DLD1 (cell line): ENCODE measurements at regions not wholly inside any gene's neighbourhood (a gene's known extent, or its start where the extent isn't known, plus 50 kb on each side); places are given as distances from the start of the nearest gene placed in this dataset.
"Not testable (repeated sequence)": the region's sequence is repeated elsewhere in the genome, so short reads cannot be mapped to it uniquely, and the experiment has no call there.

Source experiments
- in situ Hi-C: cut with HindIII; loops from 2 replicates; pipeline ENCODE4 v1.10.0; 2017; ENCODE audit warnings: low sequenced_read_pairs

DNA sequence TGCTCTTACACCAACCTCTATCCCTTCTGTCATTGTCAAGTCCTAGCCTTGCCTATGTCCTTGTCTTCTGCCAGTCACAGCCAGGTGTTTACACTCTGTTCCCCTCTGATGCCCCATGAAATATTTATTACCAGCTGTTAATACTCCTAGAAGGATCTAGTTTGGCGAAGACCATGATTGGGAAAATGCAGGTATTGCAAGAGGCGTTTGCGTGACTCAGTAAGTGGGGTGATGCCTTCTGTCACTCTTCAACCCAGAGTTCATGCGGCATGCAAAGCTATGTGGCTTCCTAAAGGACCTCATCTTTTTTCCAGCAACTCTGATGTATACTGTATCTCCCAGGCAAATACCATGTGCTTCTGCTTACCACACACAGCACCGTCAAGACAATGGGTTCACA is 81.8 kb upstream of the GJB6 start:
- in situ Hi-C loops, result no loop called here

DNA sequence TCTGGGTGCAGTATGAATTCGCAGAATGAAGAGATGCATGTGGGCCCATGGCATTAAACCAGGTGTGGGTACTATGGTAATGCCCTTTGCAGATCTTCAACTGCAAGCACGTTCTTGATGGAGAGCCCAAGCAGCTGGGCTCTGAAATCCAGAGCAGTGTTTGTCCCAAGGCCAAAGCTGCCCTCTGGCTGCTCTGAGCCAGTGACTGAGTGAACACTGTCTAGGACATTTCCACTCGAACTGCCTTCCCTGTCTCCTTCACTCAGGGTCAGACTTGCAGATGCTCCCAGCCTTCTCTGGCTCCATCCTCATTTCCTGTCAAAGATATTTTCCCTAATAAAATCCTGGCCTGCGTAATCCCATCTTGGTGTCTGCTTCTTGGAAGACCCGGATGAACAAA is 80.2 kb upstream of the GJB6 start:
- in situ Hi-C loops, result no loop called here

GRCh38 chr13:20311596-20311995 is 79.5 kb upstream of the GJB6 start:
- in situ Hi-C loops, result no loop called here

DNA sequence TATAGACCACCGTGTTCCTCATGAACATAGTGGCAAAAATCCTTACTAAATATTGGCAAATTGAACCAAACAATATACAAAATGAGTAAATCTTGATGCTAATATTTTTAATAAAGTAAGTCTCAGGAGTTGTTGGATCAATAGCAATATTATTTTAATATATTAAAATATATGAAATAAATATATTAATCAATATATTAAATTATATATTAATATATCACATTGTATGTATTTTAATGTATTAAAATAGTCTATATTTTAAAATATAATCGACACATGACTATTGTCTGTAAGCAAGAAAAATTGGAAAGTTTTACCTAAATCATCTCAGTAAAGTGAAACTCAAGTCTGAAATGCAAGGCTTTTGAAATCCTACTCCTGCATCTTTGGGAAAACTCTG is 78.9 kb upstream of the GJB6 start:
- in situ Hi-C loops, result no loop called here

DNA sequence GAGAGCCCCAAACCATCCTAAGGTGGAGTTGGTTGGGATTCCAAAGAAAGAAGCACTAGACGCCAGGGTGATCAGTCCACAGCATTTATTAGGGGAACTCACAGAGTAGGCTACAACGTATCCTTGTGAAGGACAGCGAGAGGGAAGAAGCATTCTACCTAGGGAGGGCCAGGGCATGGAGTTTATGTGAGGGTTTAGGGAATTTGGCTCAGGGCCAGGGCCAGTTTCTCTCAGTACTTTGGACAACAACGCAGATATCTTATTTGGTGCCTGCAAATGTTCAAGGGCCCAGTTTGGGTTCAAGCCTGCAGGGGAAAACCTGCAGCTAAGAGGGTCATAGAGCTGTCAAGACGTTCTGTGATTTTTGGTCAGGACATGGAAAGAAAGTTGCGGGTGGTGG is 73.9 kb upstream of the GJB6 start:
- in situ Hi-C loops, result no loop called here

GRCh38 chr13:20305587-20305986 is 73.5 kb upstream of the GJB6 start:
- in situ Hi-C loops, result no loop called here

GRCh38 chr13:20304061-20304460 is 71.9 kb upstream of the GJB6 start:
- in situ Hi-C loops, result not testable (repeated sequence)

GRCh38 chr13:20303636-20304035 is 71.5 kb upstream of the GJB6 start:
- in situ Hi-C loops, result no loop called here

GRCh38 chr13:20301403-20302071 is 69.4 kb upstream of the GJB6 start:
- in situ Hi-C loops, result no loop called here

DNA sequence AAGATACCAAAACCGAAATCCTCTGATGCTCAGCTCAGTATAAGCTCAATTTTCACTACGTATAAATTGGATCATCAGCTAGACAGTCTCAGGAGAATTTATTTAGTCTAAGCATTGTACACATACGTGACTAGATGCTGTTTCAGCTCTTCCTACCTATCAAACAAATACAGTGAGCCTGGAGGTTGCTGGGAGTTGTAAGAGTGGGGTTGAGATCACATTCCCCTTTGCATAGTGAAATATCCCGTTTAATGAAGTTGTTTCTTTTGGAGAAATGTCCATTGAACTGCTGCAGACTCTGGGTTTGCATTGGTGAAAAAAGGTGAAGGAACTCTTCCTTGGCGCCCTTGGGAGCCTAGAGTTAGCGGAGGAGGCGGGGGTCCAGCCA is 68.9 kb upstream of the GJB6 start:
- in situ Hi-C loops, result no loop called here

GRCh38 chr13:20297181-20297580 is 65.1 kb upstream of the GJB6 start:
- in situ Hi-C loops, result no loop called here

- in situ Hi-C loops, result no loop called here
Observed at GRCh38 chr13:20295956-20296355, 63.8 kb upstream of the GJB6 start.

DNA sequence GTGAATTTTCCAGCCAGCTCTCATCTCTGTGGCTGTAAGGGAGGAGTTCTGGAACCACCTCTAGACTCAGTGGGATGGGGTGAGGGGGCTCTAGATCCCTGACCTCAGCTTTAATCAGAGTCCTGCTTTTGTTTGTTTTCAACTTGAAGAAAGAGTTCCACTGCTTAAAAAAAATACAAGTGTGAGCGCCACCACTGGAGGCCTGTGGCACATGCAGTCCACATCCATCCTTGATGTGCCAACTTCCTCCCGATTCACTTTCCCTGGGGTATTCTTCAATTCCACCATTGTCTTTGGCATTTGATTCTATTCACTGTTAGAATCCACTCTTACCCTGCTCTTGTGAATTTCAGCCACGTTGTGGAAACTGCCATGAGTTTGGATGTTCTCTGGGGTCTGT is 62.4 kb upstream of the GJB6 start:
- in situ Hi-C loops, result no loop called here

DNA sequence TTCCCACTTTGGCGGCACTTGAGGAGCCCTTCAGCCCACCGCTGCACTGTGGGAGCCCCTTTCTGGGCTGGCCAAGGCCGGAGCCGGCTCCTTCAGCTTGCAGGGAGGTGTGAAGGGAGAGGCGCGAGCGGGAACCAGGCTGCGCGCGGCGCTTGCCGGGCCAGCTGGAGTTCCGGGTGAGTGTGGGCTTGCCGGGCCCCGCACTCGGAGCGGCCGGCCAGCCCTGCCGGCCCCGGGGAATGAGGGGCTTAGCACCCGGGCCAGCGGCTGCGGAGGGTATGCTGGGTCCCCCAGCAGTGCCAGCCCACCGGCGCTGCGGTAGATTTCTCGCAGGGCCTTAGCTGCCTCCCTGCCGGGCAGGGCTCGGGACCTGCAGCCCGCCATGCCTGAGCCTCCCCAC is 60.2 kb upstream of the GJB6 start:
- in situ Hi-C loops, result not testable (repeated sequence)

DNA sequence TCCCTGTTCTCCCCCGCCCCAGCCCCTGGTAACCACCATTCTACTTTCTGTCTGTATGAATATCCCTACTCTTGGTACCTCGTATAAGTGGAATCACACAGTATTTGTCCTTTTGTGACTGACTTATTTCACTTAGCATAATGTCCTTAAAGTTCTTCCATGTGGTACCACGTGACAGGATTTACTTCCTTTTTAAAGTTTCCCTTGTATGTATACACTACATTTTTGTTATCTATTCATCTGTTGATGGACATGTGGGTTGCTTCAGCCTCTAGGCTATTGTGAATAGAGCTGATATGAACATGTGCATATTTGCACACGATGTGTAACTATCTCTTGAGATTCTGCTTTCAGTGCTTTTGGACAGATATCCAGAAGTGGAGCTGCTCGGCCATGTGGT is 59.6 kb upstream of the GJB6 start:
- in situ Hi-C loops, result no loop called here

DNA sequence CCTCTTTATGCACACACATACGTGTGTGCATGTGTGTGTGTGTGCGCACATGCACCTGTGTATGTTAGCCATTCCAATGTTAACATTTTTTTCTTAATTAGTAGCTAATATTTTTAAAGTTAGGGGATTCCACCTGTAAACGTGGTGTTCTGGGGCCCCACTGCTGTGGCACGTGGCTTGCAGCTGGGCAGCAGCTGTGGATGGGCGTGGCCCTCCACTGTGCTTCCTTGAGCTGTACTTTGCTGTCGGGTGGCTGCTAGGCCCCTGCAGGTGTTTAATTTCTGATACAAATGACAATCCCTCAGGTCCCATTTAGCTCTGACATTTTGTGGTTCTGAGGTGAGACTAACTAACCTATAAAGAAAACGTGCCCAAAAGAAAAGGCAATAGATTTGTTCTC is 58.9 kb upstream of the GJB6 start:
- in situ Hi-C loops, result no loop called here

- in situ Hi-C loops, result no loop called here
Observed at GRCh38 chr13:20288561-20288960, 56.4 kb upstream of the GJB6 start.

DNA sequence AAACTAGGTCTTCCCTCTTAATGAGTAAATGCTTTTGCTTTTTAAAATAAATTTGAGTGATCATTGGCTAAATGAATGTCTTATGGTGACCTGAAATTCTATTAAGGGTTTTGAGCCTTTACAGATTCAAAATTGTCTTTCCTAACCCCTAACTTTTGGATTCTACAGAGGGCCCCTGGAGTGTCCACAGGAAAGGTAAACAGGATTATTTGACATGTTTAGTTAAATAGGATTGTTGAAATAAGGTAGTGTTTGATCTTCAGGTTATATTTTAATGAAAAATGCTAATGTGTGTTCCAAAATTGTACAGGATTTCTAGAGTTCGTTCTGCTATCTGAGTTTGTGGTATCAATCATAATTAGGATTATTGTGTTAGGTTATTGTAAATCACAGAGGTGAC is 55.9 kb upstream of the GJB6 start:
- in situ Hi-C loops, result no loop called here

- in situ Hi-C loops, result no loop called here
Observed at GRCh38 chr13:20285530-20285929, 53.4 kb upstream of the GJB6 start.
